ENCODE measurements at regions not wholly inside any gene's neighbourhood (a gene's known extent, or its start where the extent isn't known, plus 50 kb on each side); places are given as distances from the start of the nearest gene placed in this dataset.
A peak's percentile ranks its signal among the peaks of the same experiment; 100 is the strongest.

- Histone ChIP-seq H3K4me3 (replicated peaks in 1 of 3) (no peak overlapping the region), H3K27ac (no peak overlapping the region), H3K36me3 (no peaks in the 10 kb centered on the region), H3K4me1 (peaks cover 5 to 11% of the 10 kb centered on the region in 2 donors), H3K9me3 (no peaks in the 10 kb centered on the region), H3K27me3 (no peaks in the 10 kb centered on the region)
- intact Hi-C loops (cut with DNase I): no loop called here
- WGBS, 2 donors: 21 to 40% methylated on average over 3 of the region's 3 CpGs
- DNase-seq: peak; percentile 83 to 86
- TF ChIP-seq CTCF (IDR thresholded peaks at IDR 0.05): no peak
- TF ChIP-seq POLR2A (IDR thresholded peaks at IDR 0.05): no peak
Measured at GRCh38 chr11:134932761-134933160, 520.7 kb upstream of the B3GAT1 start.

GRCh38 chr11:134925432-134925831 is 513.4 kb upstream of the B3GAT1 start:
- intact Hi-C loops (cut with DNase I): no loop called here
- H3K27ac ChIP-seq: no peak overlapping the region
- no peak for DNase-seq
- H3K9me3 ChIP-seq: no peaks in the 10 kb centered on the region
- no peak overlapping the region for H3K4me3 ChIP-seq (replicated peaks in 1 of 3)
- no peaks in the 10 kb centered on the region for H3K27me3 ChIP-seq
- 94 to 96% methylated on average over 3 of the region's 3 CpGs for WGBS, 2 donors
- no peaks in the 10 kb centered on the region for H3K36me3 ChIP-seq
- TF ChIP-seq CTCF (IDR thresholded peaks at IDR 0.05): no peak
- no peak for TF ChIP-seq POLR2A (IDR thresholded peaks at IDR 0.05)
- H3K4me1 ChIP-seq: no peaks in the 10 kb centered on the region

- Histone ChIP-seq H3K27me3 (no peaks in the 10 kb centered on the region), H3K4me1 (no peaks in the 10 kb centered on the region), H3K4me3 (replicated peaks in 1 of 3) (no peak overlapping the region), H3K9me3 (no peaks in the 10 kb centered on the region), H3K27ac (no peak overlapping the region), H3K36me3 (no peaks in the 10 kb centered on the region)
- TF ChIP-seq CTCF (IDR thresholded peaks at IDR 0.05): no peak
- 83 to 92% methylated on average over 7 of the region's 7 CpGs for WGBS, 2 donors
- intact Hi-C loops (cut with DNase I): no loop called here
- no peak for DNase-seq
Measured at GRCh38 chr11:134923441-134923840, 511.4 kb upstream of the B3GAT1 start.

DNA sequence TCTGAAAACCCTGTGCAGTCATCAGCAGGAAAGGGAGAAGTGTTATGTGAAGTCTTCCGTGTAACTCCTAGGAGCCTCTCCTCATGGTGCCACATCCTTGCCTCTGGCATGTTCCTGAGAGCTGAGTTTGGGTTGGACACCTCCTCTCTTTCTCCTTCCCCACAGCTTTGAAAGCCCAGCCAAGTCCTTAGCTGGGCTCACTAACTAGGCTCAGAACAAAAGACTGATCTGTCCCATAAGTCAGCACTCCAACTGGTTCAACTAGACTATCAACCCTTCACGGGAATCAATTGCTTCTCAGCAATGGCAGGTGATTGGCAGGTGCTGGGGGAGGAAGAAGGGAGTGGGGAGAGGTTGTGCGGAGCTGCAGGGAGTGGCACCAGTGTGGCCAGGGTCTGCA is 509.9 kb upstream of the B3GAT1 start:
- intact Hi-C loops (cut with DNase I): no loop called here
- DNase-seq: no peak
- H3K4me3 ChIP-seq (replicated peaks in 1 of 3): no peak overlapping the region
- WGBS, 2 donors: 43 to 54% methylated on average over 3 of the region's 3 CpGs
- no peak for TF ChIP-seq CTCF (IDR thresholded peaks at IDR 0.05)
- no peak for TF ChIP-seq POLR2A (IDR thresholded peaks at IDR 0.05)
- no peaks in the 10 kb centered on the region for H3K36me3 ChIP-seq
- H3K4me1 ChIP-seq: no peaks in the 10 kb centered on the region
- no peak overlapping the region for H3K27ac ChIP-seq
- no peaks in the 10 kb centered on the region for H3K9me3 ChIP-seq
- H3K27me3 ChIP-seq: no peaks in the 10 kb centered on the region

GRCh38 chr11:134920851-134921608 is 509.0 kb upstream of the B3GAT1 start:
- intact Hi-C loops (cut with DNase I): no loop called here
- no peak overlapping the region for H3K4me3 ChIP-seq (replicated peaks in 1 of 3)
- TF ChIP-seq POLR2A (IDR thresholded peaks at IDR 0.05): no peak
- H3K4me1 ChIP-seq: no peaks in the 10 kb centered on the region
- WGBS, 2 donors: 78 to 80% methylated on average over 8 of the region's 8 CpGs
- no peaks in the 10 kb centered on the region for H3K36me3 ChIP-seq
- no peaks in the 10 kb centered on the region for H3K9me3 ChIP-seq
- H3K27ac ChIP-seq: no peak overlapping the region
- DNase-seq: no peak
- H3K27me3 ChIP-seq: no peaks in the 10 kb centered on the region

Data from thyroid gland (tissue), 4 donors.